GM12878 (cell line): ENCODE measurements at regions not wholly inside any gene's neighbourhood (a gene's known extent, or its start where the extent isn't known, plus 50 kb on each side); places are given as distances from the start of the nearest gene placed in this dataset.

Experiments used
- ATAC-seq: fragments of 200-7000 bp; cut with Tn5 transposase; 3 replicates; pipeline ENCODE4 v1.9.1; 2020; ENCODE audit warnings: mild to moderate bottlenecking, moderate library complexity
- BruUV-seq: library from RNA; stranded (reverse); fragments of 400-500 nt; replicated peaks from 2 replicates; lab custom pipeline; 2021; lab: Mats Ljungman, UMichigan
- CTCF ChIA-PET: fragments of 300-600 bp; sonication (Branson Sonifier 250); formaldehyde crosslinking; extraction: SDS; loops from one replicate; lab custom pipeline; 2021; ENCODE audit warnings: inconsistent platforms; lab: Yijun Ruan, JAX
- POLR2A ChIA-PET: fragments of 350-600 bp; formaldehyde crosslinking; extraction: SDS; loops from one replicate; lab custom pipeline; 2021; ENCODE audit warnings: inconsistent platforms; lab: Charles Lee
- RAD21 ChIA-PET: fragments of 300-600 bp; sonication (Branson Sonifier 250); formaldehyde crosslinking; loops from one replicate; lab custom pipeline; 2023; ENCODE audit warnings: antibody characterized with exemption; ENCODE audit not compliant: unreplicated experiment; lab: Charles Lee
- SMC1A ChIA-PET: fragments of 300-600 bp; sonication (Branson Sonifier 250); formaldehyde crosslinking; loops from one replicate; lab custom pipeline; 2023; ENCODE audit not compliant: unreplicated experiment, uncharacterized antibody; lab: Charles Lee
- DNase-seq: peaks from one replicate; pipeline ENCODE4 v3.0.0-alpha.2; 2011; ENCODE audit warnings: low read depth, low spot score
- FAIRE-seq: peaks from 3 replicates; lab custom pipeline; 2011; peaks lifted over from hg19 to GRCh38; lab: Jason Lieb, UNC
- H2AFZ ChIP-seq: 2 replicates; pipeline ENCODE4 v1.6.0; 2011; ENCODE audit warnings: low read depth, low read length, control low read depth; ENCODE audit not compliant: control insufficient read depth
- H3K27ac ChIP-seq: 2 replicates; pipeline ENCODE4 v1.5.1; 2011; ENCODE audit warnings: control low read depth; ENCODE audit not compliant: control insufficient read depth, insufficient read depth
- H3K27me3 ChIP-seq, 2 experiments: replicated peaks in 1 of 2; 2 replicates each; pipeline versions ENCODE4 v1.6.0 to v1.6.1; 2011; ENCODE audit warnings: low read length in 1 of 2; ENCODE audit not compliant: control insufficient read depth in 2 of 2, insufficient read depth in 2 of 2
- H3K36me3 ChIP-seq, 2 experiments: 2 replicates each; pipeline ENCODE4 v1.5.1; 2011; ENCODE audit warnings: low read length in 1 of 2; ENCODE audit not compliant: control insufficient read depth in 2 of 2, insufficient read depth in 2 of 2
- H3K4me1 ChIP-seq: 2 replicates; pipeline ENCODE4 v1.6.1; 2011; ENCODE audit warnings: mild to moderate bottlenecking, low read length, moderate library complexity, mixed read lengths; ENCODE audit not compliant: control insufficient read depth, insufficient read depth
- H3K4me2 ChIP-seq: 2 replicates; pipeline ENCODE4 v1.6.0; 2011; ENCODE audit warnings: control low read depth; ENCODE audit not compliant: control insufficient read depth, insufficient read depth
- H3K4me3 ChIP-seq: fragments of 200-600 bp; sonication (generic); 2 replicates; pipeline ENCODE4 v1.5.1; 2016
- H3K79me2 ChIP-seq: 2 replicates; pipeline ENCODE4 v1.6.0; 2011; ENCODE audit warnings: low read length; ENCODE audit not compliant: control insufficient read depth, insufficient read depth
- H3K9ac ChIP-seq: 2 replicates; pipeline ENCODE4 v1.8.0; 2011; ENCODE audit warnings: low read length, control low read depth, mixed read lengths; ENCODE audit not compliant: control insufficient read depth, insufficient read depth
- H3K9me3 ChIP-seq: replicated peaks from 3 replicates; pipeline ENCODE4 v1.5.1; 2011; ENCODE audit warnings: mild to moderate bottlenecking, low read length; ENCODE audit not compliant: control insufficient read depth, insufficient read depth
- H4K20me1 ChIP-seq: 2 replicates; pipeline ENCODE4 v1.6.0; 2011; ENCODE audit not compliant: control insufficient read depth, insufficient read depth
- BHLHE40 ChIP-seq, 2 experiments: fragments of 450-650 bp in 1 of 2; IDR thresholded peaks; 2 replicates each; pipeline ENCODE4 v1.6.1; 2011 to 2017; ENCODE audit warnings: low read depth in 2 of 2, borderline replicate concordance in 1 of 2, improper control_type of control experiment in 1 of 2, low read length in 1 of 2, mild to moderate bottlenecking in 1 of 2
- CBX3 ChIP-seq: fragments of 200-600 bp; sonication (generic); IDR thresholded peaks from 2 replicates; pipeline ENCODE4 v1.6.1; 2016; ENCODE audit warnings: low read depth, borderline replicate concordance
- CHD2 ChIP-seq: IDR thresholded peaks from 2 replicates; pipeline ENCODE4 v1.6.1; 2011; ENCODE audit warnings: low read depth, low read length, improper control_type of control experiment, borderline replicate concordance
- CREM ChIP-seq: IDR thresholded peaks from 2 replicates; pipeline ENCODE4 v1.6.1; 2014; ENCODE audit warnings: antibody characterized with exemption, low read depth
- E2F8 ChIP-seq: fragments of 450-650 bp; IDR thresholded peaks from 2 replicates; pipeline ENCODE4 v1.6.1; 2018; ENCODE audit warnings: mild to moderate bottlenecking, low read depth, moderate library complexity; ENCODE audit not compliant: partially characterized antibody
- IRF3 ChIP-seq: fragments of 450-650 bp; IDR thresholded peaks from 2 replicates; pipeline ENCODE4 v1.6.1; 2014; ENCODE audit warnings: mild to moderate bottlenecking
- MTA3 ChIP-seq: IDR thresholded peaks from 2 replicates; pipeline ENCODE4 v1.6.1; 2012; ENCODE audit warnings: low read length, inconsistent platforms, borderline replicate concordance
- PAX5 ChIP-seq: IDR thresholded peaks from 2 replicates; pipeline ENCODE4 v1.6.1; 2011; ENCODE audit warnings: low read depth, low read length, borderline replicate concordance
- PBX3 ChIP-seq: IDR thresholded peaks from 2 replicates; pipeline ENCODE4 v1.6.1; 2011; ENCODE audit warnings: mild to moderate bottlenecking, low read depth, low read length, moderate library complexity; ENCODE audit not compliant: insufficient replicate concordance
- RAD21 ChIP-seq: IDR thresholded peaks from 2 replicates; pipeline ENCODE4 v1.6.1; 2011; ENCODE audit warnings: mild to moderate bottlenecking, low read depth, low read length, moderate library complexity; ENCODE audit not compliant: insufficient read depth
- RB1 ChIP-seq: fragments of 450-650 bp; formaldehyde crosslinking; IDR thresholded peaks from 2 replicates; pipeline ENCODE4 v1.6.1; 2017; ENCODE audit warnings: mild to moderate bottlenecking, borderline replicate concordance
- in situ Hi-C: fragments of 300-500 bp; cut with MboI; formaldehyde crosslinking; loops from 9 replicates; pipeline ENCODE4 v1.14.3; 2018; ENCODE audit warnings: mixed read lengths
- intact Hi-C: fragments of 100-400 bp; cut with micrococcal nuclease; formaldehyde crosslinking; loops from one replicate; pipeline ENCODE4 v1.14.2; 2022; ENCODE audit not compliant: unreplicated experiment

- Histone ChIP-seq H3K36me3 (no peaks in the 10 kb centered on the region), H3K4me3 (no peak overlapping the region), H4K20me1 (no peaks in the 10 kb centered on the region), H2AFZ (no peak overlapping the region), H3K27me3 (no peaks in the 10 kb centered on the region)
- intact Hi-C loops = no loop called here
- FAIRE-seq = no peak
- TF ChIP-seq RAD21 = no peak
- no peak for TF ChIP-seq CBX3
- no peak for TF ChIP-seq E2F8
- no peak for TF ChIP-seq MTA3
- TF ChIP-seq CHD2 = no peak
- no peak for TF ChIP-seq IRF3
- no peak for TF ChIP-seq RB1
- TF ChIP-seq PBX3 = no peak
- no peak for TF ChIP-seq CREM
- no peak for TF ChIP-seq BHLHE40 (IDR thresholded peaks at IDR 0.05; ENCODE audit: borderline replicate concordance in 1 of 2, low read depth in 2 of 2, low read length in 1 of 2)
- TF ChIP-seq PAX5 = no peak
- TF ChIP-seq, all 136 proteins: peak for 0
- CTCF ChIA-PET = interaction anchor here (0.7 kb wide), 1 partner anchor 9 kb away, joined by 3 read pairs; no protein-coding TSS in a partner anchor
- RAD21 ChIA-PET = no interaction called here
- SMC1A ChIA-PET = interaction anchor here (1.4 kb wide), 1 partner anchor 9 kb away, joined by 4 read pairs; no protein-coding TSS in a partner anchor
- BruUV-seq = no TSS peak
- Histone ChIP-seq H3K4me2 (no peak overlapping the region), H3K4me1 (no peaks in the 10 kb centered on the region), H3K27ac (no peak overlapping the region), H3K79me2 (no peaks in the 10 kb centered on the region), H3K9ac (no peak overlapping the region), H3K9me3 (no peaks in the 10 kb centered on the region)
- in situ Hi-C loops = no loop called here
- DNase-seq (no peak), ATAC-seq (no peak)
- POLR2A ChIA-PET = no interaction called here
These were observed 459.0 kb upstream of the ST8SIA4 start for GRCh38 chr5:101362067-101362466.
